ENCODE measurements at regions not wholly inside any gene's neighbourhood (a gene's known extent, or its start where the extent isn't known, plus 50 kb on each side); places are given as distances from the start of the nearest gene placed in this dataset.

- TF ChIP-seq CTCF (IDR thresholded peaks at IDR 0.05; ENCODE audit: low read depth, low read length): no peak
- H3K4me3 ChIP-seq (ENCODE audit: low read depth, low read length): no peak overlapping the region
Observed at GRCh38 chr9:75607521-75607920, 283.0 kb upstream of the PCSK5 start.

- TF ChIP-seq CTCF (IDR thresholded peaks at IDR 0.05; ENCODE audit: low read depth, low read length): no peak
- no peak overlapping the region for H3K4me3 ChIP-seq (ENCODE audit: low read depth, low read length)
Observed at GRCh38 chr9:75609401-75609800, 281.1 kb upstream of the PCSK5 start.

GRCh38 chr9:75610246-75610645, 280.2 kb upstream of the PCSK5 start:
- no peak overlapping the region for H3K4me3 ChIP-seq (ENCODE audit: low read depth, low read length)
- no peak for TF ChIP-seq CTCF (IDR thresholded peaks at IDR 0.05; ENCODE audit: low read depth, low read length)

GRCh38 chr9:75612205-75612604, 278.3 kb upstream of the PCSK5 start:
- H3K4me3 ChIP-seq (ENCODE audit: low read depth, low read length): no peak overlapping the region
- TF ChIP-seq CTCF (IDR thresholded peaks at IDR 0.05; ENCODE audit: low read depth, low read length): no peak

GRCh38 chr9:75612754-75613153, 277.7 kb upstream of the PCSK5 start:
- no peak for TF ChIP-seq CTCF (IDR thresholded peaks at IDR 0.05; ENCODE audit: low read depth, low read length)

GRCh38 chr9:75615284-75615683, 275.2 kb upstream of the PCSK5 start:
- H3K4me3 ChIP-seq (ENCODE audit: low read depth, low read length): no peak overlapping the region
- no peak for TF ChIP-seq CTCF (IDR thresholded peaks at IDR 0.05; ENCODE audit: low read depth, low read length)

More at GRCh38 chr9:75612754-75613153, 277.7 kb upstream of the PCSK5 start:
- H3K4me3 ChIP-seq (ENCODE audit: low read depth, low read length): no peak overlapping the region

GRCh38 chr9:75616052-75616451, 274.4 kb upstream of the PCSK5 start:
- no peak overlapping the region for H3K4me3 ChIP-seq (ENCODE audit: low read depth, low read length)
- TF ChIP-seq CTCF (IDR thresholded peaks at IDR 0.05; ENCODE audit: low read depth, low read length): no peak

Data from WI38 (cell line).